GM18858 (cell line): ENCODE measurements at regions not wholly inside any gene's neighbourhood (a gene's known extent, or its start where the extent isn't known, plus 50 kb on each side); places are given as distances from the start of the nearest gene placed in this dataset.

Experiments
- ATAC-seq: cut with Tn5 transposase; IDR thresholded peaks from one replicate; pipeline ENCODE4 v1.9.1; 2021; ENCODE audit not compliant: unreplicated experiment

DNA sequence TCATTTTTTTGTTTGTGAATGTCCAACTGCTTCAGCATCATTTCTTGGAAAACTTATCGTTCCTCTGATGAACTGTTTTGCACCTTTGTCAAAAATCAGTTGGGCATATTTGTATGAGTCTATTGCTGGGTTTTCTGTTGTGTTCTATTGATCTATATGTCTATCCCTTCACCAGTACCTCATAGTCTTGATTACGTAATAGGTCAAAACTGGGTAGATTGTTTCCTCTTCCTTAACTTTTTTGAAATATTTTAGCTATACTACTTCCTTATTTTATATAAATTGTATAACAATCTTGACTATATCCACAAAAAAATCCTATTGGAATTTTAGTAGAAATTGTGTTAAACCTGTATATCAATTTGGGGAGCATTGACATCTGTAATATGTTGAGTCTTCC, 104.1 kb upstream of the PALS2 start:
- no peak for ATAC-seq

DNA sequence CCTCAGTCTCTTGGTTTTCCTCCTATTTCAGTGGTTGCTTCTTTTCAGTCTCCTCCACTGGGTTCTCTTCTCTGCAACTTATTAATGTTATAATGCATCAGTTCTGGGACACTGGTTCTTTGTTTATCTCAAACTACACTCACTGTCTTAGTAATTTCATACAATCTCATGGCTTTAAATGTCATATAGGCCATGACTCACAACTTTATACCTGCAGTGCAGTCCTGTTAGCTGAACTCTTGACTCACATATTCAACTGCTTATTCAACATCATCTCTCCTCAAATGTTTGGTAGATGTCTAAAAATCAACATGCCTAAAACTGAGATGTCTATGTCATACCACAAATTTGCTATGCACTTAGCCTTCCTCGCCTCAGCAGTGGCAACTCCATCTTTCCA, 101.2 kb upstream of the PALS2 start:
- no peak for ATAC-seq

GRCh38 chr7:24475166-24475961, 97.9 kb upstream of the PALS2 start:
- no peak for ATAC-seq

- ATAC-seq = no peak
These were observed 97.0 kb upstream of the PALS2 start for GRCh38 chr7:24476227-24476626.

GRCh38 chr7:24477398-24478136, 95.7 kb upstream of the PALS2 start:
- ATAC-seq = no peak

GRCh38 chr7:24478137-24478655, 95.1 kb upstream of the PALS2 start:
- no peak for ATAC-seq

DNA sequence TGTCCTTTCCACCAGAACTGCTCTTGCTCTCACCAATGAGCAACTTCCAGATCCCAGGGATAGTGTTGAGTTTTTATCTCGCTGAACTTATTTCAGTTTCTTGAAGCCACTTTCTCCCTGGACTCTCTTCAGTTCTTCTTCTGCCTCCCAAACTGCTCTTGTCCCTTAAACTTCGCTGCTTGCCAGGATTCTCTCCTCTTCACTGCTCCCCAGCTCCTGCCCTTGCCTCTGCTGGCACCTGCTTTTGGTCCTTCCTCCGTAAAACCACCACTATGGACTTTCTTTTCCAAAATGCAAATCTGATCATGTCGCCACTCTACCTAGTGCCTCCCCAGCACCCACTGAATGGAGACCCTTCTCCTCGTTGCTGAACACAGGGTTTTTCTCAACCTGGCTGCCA, 92.8 kb upstream of the PALS2 start:
- ATAC-seq = no peak

- ATAC-seq = no peak
These were observed 89.4 kb upstream of the PALS2 start for GRCh38 chr7:24483804-24484203.

DNA sequence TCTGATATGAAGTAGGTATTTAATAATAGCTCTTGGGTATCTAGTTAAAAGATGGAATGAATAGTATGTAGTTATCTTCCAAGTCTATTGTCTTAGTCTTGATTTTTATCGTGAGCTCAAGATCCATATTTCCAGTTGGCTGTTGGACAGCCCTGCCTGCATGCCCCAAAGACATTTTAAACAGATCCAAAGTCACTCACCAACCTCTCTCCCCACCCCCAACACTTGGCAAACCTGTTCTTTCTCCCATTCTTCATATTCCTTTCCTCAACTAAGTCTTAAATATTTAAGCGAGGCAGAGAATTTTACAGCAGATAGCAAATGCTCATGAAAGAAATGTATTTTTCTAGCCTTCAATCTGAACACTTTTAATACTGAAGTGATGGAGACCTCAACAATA, 80.7 kb upstream of the PALS2 start:
- ATAC-seq = no peak

DNA sequence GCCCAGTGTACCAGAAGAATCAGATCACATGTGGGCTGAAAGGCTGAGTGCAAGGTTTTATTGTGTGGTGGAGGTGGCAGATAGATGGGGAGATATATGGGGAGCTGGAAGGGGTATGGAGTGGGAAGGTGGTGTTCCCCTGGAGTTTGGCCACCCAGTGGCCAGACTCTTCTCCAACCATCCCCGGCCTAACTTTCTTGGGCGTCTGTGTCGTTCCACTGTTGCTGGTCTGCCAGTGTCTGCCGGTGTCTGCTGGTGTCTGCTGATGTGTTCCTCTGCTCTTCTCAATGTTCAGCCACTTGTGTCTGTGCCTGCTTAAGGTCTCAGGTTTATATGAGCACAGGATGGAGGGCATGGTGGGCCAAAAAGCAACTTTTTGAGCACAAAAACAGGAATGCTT, 78.4 kb upstream of the PALS2 start:
- ATAC-seq = no peak

DNA sequence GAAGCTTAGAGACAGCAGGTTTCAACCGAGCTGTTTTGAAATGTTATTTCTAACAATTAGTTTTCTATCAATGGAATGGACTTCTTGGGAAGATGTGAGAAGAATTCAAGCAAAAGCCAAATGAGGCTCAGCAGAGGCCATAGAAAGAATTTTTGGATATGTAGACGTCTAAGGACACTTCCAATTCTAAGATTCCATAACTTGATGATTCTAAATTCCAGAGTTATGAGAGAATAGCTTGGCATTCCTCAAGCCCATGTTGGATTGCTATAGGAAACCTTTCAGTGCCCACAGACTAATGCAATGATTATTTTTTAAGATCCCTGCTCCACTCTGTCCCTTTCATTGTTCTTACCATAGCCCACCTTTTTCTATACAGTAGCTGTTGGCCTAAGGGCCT, 77.2 kb upstream of the PALS2 start:
- no peak for ATAC-seq

- ATAC-seq = no peak
These were observed 74.8 kb upstream of the PALS2 start for GRCh38 chr7:24498439-24498838.

DNA sequence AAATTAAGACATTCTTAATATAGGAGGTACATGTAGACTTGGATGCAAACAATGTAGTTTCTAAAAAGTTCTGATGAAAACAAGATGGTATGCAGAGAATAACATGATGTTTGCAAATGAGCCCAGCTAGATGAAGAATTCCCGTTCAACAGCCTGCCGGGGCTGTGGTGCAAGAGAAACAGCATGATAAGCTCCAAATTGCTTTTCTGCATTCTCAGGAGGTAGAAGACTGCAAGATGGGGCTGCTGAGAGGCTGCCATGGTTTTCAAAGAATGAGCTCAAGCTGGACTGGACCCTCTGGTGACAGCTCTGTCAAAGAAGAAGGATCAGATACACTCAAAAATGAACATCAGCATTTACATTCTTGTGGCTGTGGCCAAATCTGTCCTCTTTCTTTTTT, 73.4 kb upstream of the PALS2 start:
- no peak for ATAC-seq

GRCh38 chr7:24500599-24500998, 72.7 kb upstream of the PALS2 start:
- ATAC-seq = no peak

DNA sequence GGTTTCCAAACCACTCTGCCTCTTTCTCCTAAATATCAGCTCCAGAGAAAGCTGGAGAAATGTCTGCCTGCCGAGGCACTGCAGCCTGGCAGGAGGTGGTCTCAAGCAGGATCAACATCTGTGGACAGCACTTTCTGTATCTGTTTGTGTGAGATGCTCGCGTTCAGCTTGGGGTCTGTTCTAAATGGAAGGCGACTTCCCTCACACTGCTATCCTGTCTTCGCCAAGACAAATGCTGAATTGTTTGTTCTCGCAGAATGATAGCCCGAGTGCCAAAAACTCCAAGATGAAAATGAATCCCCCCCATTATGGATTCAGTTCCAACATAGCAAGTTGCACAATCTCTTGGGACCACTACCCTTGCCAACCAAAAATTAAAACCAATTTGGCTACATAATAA, 72.2 kb upstream of the PALS2 start:
- ATAC-seq = no peak

- ATAC-seq = no peak
These were observed 71.7 kb upstream of the PALS2 start for GRCh38 chr7:24501443-24502134.

- ATAC-seq = no peak
These were observed 71.1 kb upstream of the PALS2 start for GRCh38 chr7:24502135-24502488.

GRCh38 chr7:24503506-24503905, 69.7 kb upstream of the PALS2 start:
- ATAC-seq = no peak

DNA sequence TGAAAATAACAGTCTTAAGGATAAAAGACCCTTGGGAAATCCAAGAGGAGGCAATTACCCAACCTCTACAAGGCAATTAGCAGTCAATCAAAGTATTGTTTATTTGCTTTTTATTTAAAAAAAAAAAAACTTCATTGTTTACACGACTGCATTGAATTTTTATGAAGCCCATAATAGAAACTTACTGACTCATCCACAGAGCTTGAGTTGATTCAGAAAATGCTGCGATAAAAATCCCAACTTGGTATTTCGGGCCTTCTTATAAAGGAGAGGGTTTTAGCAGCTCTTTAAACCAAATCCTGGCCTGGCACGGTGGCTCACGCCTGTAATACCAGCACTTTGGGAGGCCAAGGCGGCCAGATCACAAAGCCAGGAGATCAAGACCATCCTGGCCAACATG, 69.2 kb upstream of the PALS2 start:
- ATAC-seq = no peak

DNA sequence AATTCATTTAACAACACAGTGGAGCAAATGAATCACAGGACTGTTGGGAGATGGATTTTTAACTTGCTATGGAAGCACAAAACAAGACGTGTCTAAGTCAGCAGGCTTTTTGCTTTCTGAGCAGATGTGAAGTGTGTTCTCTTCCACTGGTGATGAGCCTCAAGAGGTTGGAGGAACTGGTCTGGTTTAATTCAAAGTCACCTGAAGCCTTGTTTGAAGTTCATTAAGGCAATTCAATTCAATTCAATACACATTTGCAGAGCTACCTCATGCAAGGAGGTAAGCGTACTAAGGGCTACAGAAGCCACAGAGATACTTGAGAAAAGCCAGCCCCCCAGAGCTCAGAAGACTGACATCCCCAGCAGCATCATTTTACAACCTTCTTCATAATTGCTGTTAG, 68.4 kb upstream of the PALS2 start:
- no peak for ATAC-seq

- no peak for ATAC-seq
These were observed 67.3 kb upstream of the PALS2 start for GRCh38 chr7:24505968-24506367.

DNA sequence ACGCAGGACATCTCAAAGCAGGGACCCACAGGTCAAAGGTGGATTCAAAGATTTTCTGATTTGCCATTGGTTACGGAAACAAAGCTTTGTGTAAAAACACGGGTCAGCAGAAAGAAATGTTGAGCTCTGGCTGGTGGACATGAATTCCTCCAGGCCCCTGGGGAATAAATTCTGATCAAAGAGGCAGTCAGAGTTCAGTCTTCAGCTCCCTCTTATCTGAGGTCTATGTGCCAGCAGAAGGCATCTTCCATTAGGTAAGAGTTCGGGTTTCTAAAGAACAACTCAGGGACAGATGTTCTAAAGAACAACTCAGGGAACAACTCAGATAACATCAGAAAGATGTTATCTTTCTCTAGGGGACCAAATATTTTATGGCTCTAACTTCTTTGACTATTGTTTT, 64.9 kb upstream of the PALS2 start:
- ATAC-seq = no peak
